Activated CD4-positive, alpha-beta T cell treated with anti-CD3 and anti-CD28 coated beads for 36 hours (primary cell): ENCODE measurements at regions not wholly inside any gene's neighbourhood (a gene's known extent, or its start where the extent isn't known, plus 50 kb on each side); places are given as distances from the start of the nearest gene placed in this dataset.

ENCODE experiments used
- ATAC-seq: fragments of 200-7000 bp; cut with Tn5 transposase; one replicate; pipeline ENCODE4 v1.10.0; 2021; ENCODE audit warnings: mild to moderate bottlenecking, moderate library complexity
- CTCF ChIA-PET: fragments of 350-600 bp; sonication (Branson Sonifier 250); formaldehyde crosslinking; loops from one replicate; lab custom pipeline; 2021; ENCODE audit warnings: antibody characterized with exemption; lab: Charles Lee
- POLR2A ChIA-PET: fragments of 350-600 bp; sonication (Branson Sonifier 250); formaldehyde crosslinking; loops from one replicate; lab custom pipeline; 2021; ENCODE audit warnings: antibody characterized with exemption, inconsistent platforms; lab: Charles Lee
- DNase-seq: peaks from one replicate; pipeline ENCODE4 v3.0.0-alpha.2; 2020
- H3K27ac Mint-ChIP-seq: one replicate; pipeline ENCODE4 v1.8.0; 2021; ENCODE audit warnings: mixed read lengths
- H3K27me3 Mint-ChIP-seq: one replicate; pipeline ENCODE4 v1.8.0; 2021; ENCODE audit warnings: mixed read lengths
- H3K36me3 Mint-ChIP-seq: one replicate; pipeline ENCODE4 v1.8.0; 2021; ENCODE audit warnings: low read depth, mixed read lengths
- H3K4me1 Mint-ChIP-seq: one replicate; pipeline ENCODE4 v1.8.0; 2021; ENCODE audit warnings: mixed read lengths
- H3K4me3 Mint-ChIP-seq: one replicate; pipeline ENCODE4 v1.8.0; 2021; ENCODE audit warnings: mild to moderate bottlenecking, moderate library complexity, mixed read lengths
- H3K9me3 Mint-ChIP-seq: one replicate; pipeline ENCODE4 v1.8.0; 2021; ENCODE audit warnings: low read depth, mixed read lengths
- intact Hi-C, 2 experiments: fragments of 100-400 bp; cut with DNase I in 1 of 2; cut with micrococcal nuclease in 1 of 2; formaldehyde crosslinking; loops; one replicate each; pipeline versions ENCODE4 v1.14.2 to v1.15.1; 2022 to 2024; cut with DNase I, micrococcal nuclease

- Mint-ChIP-seq H3K4me3 (no peak overlapping the region), H3K4me1 (no peaks in the 10 kb centered on the region), H3K27ac (no peak overlapping the region), H3K9me3 (no peaks in the 10 kb centered on the region), H3K36me3 (no peaks in the 10 kb centered on the region), H3K27me3 (no peaks in the 10 kb centered on the region)
- ATAC-seq: no peak
- DNase-seq: no peak
- ChIA-PET CTCF (no interaction called here), POLR2A (no interaction called here)
- intact Hi-C loops: no loop called here
Observed at GRCh38 chr4:165758086-165758485, 115.0 kb upstream of the TLL1 start.

- Mint-ChIP-seq H3K4me1 (no peaks in the 10 kb centered on the region), H3K4me3 (no peak overlapping the region), H3K9me3 (no peaks in the 10 kb centered on the region), H3K27ac (no peak overlapping the region), H3K27me3 (no peaks in the 10 kb centered on the region), H3K36me3 (no peaks in the 10 kb centered on the region)
- POLR2A ChIA-PET: no interaction called here
- CTCF ChIA-PET: no interaction called here
- DNase-seq (no peak), ATAC-seq (no peak)
- intact Hi-C loops: no loop called here
Observed at GRCh38 chr4:165760182-165760581, 112.9 kb upstream of the TLL1 start.

GRCh38 chr4:165761963-165762362 is 111.1 kb upstream of the TLL1 start:
- ChIA-PET POLR2A (no interaction called here), CTCF (no interaction called here)
- Mint-ChIP-seq H3K27ac (no peak overlapping the region), H3K36me3 (no peaks in the 10 kb centered on the region), H3K27me3 (no peaks in the 10 kb centered on the region), H3K4me3 (no peak overlapping the region), H3K9me3 (no peaks in the 10 kb centered on the region), H3K4me1 (no peaks in the 10 kb centered on the region)
- ATAC-seq: no peak
- intact Hi-C loops: no loop called here
- no peak for DNase-seq

DNA sequence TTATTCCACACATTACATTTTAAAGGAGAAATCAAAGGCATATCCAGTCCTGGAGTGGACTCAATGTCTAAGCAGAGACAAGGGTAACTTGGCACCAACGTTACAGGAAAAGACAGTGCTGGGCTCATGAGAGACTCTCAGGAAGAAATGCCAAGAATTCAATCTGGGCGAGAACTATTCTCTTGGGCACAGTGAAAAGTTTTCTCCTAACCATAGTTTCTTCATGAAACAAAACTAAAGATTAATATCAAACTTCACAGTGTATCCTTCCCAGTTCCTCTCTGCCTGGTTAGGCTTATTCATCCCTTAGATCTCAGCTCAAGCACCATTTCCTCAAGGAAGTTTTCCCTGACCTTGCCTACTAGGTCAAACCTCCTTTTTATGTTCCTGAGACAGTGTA is 109.4 kb upstream of the TLL1 start:
- ChIA-PET POLR2A (no interaction called here), CTCF (no interaction called here)
- Mint-ChIP-seq H3K27ac (no peak overlapping the region), H3K27me3 (no peaks in the 10 kb centered on the region), H3K9me3 (no peaks in the 10 kb centered on the region), H3K4me3 (no peak overlapping the region), H3K4me1 (no peaks in the 10 kb centered on the region), H3K36me3 (no peaks in the 10 kb centered on the region)
- DNase-seq (no peak), ATAC-seq (no peak)
- intact Hi-C loops: no loop called here

DNA sequence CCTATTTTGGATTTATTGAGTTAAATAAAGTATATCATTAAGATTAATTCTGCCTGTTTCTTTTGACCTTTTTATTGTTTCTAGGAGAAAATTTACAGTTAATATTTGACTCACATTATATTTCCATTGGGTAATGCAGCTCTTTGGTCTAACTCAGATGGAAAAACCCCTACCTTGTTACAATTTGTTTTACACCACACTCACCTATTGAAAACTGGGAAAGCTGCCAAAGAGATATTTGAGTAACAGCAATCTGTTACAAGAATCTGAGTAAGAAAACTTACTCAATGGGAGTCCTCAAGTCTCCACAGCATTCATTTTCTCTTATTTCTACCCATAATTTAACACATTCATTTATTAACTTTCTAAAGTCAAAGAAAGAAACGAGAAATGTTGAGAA is 108.0 kb upstream of the TLL1 start:
- Mint-ChIP-seq H3K9me3 (no peaks in the 10 kb centered on the region), H3K27ac (no peak overlapping the region), H3K4me3 (no peak overlapping the region), H3K36me3 (no peaks in the 10 kb centered on the region), H3K27me3 (no peaks in the 10 kb centered on the region), H3K4me1 (no peaks in the 10 kb centered on the region)
- no peak for ATAC-seq
- ChIA-PET CTCF (no interaction called here), POLR2A (no interaction called here)
- DNase-seq: no peak
- intact Hi-C loops: no loop called here

DNA sequence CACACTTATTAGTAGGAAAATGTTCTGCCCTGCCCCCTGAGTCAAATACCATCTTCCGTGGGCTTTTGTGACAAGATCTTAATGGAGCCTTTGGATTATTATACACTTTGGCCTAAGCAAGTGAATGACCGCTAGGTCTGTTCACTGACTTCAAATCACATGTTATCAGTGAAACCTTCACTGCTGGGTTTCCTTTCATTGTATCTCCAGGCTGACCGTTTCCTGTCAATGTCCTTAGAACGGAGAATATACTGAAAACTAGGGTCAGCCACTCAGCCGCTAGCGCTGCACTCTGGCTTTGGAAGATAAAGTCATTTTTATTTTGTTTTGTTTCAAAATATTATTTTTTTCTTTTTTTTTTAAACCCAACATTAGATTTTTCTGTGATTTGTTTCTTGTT is 107.0 kb upstream of the TLL1 start:
- ATAC-seq: no peak
- Mint-ChIP-seq H3K4me1 (no peaks in the 10 kb centered on the region), H3K36me3 (no peaks in the 10 kb centered on the region), H3K27ac (no peak overlapping the region), H3K4me3 (no peak overlapping the region), H3K9me3 (no peaks in the 10 kb centered on the region), H3K27me3 (no peaks in the 10 kb centered on the region)
- DNase-seq: no peak
- ChIA-PET CTCF (interaction anchor here (0.6 kb wide), 1 partner anchor 176 kb away, joined by 3 read pairs; no protein-coding TSS in a partner anchor), POLR2A (no interaction called here)
- intact Hi-C loops: no loop called here

- H3K4me3 Mint-ChIP-seq: no peak overlapping the region
- ChIA-PET POLR2A (no interaction called here), CTCF (interaction anchor here (0.6 kb wide), 2 partner anchors 17 to 177 kb away, joined by 3 read pairs; no protein-coding TSS in a partner anchor)
- intact Hi-C loops: no loop called here
- ATAC-seq (no peak), DNase-seq (no peak)
- H3K4me1 Mint-ChIP-seq: no peaks in the 10 kb centered on the region
- no peaks in the 10 kb centered on the region for H3K9me3 Mint-ChIP-seq
- H3K36me3 Mint-ChIP-seq: no peaks in the 10 kb centered on the region
- H3K27ac Mint-ChIP-seq: no peak overlapping the region
- H3K27me3 Mint-ChIP-seq: no peaks in the 10 kb centered on the region
Observed at GRCh38 chr4:165766976-165767375, 106.1 kb upstream of the TLL1 start.

GRCh38 chr4:165767671-165768070 is 105.4 kb upstream of the TLL1 start:
- Mint-ChIP-seq H3K4me3 (no peak overlapping the region), H3K36me3 (no peaks in the 10 kb centered on the region), H3K27me3 (no peaks in the 10 kb centered on the region), H3K27ac (no peak overlapping the region), H3K9me3 (no peaks in the 10 kb centered on the region), H3K4me1 (no peaks in the 10 kb centered on the region)
- ATAC-seq (no peak), DNase-seq (no peak)
- ChIA-PET POLR2A (no interaction called here), CTCF (no interaction called here)
- intact Hi-C loops: no loop called here

DNA sequence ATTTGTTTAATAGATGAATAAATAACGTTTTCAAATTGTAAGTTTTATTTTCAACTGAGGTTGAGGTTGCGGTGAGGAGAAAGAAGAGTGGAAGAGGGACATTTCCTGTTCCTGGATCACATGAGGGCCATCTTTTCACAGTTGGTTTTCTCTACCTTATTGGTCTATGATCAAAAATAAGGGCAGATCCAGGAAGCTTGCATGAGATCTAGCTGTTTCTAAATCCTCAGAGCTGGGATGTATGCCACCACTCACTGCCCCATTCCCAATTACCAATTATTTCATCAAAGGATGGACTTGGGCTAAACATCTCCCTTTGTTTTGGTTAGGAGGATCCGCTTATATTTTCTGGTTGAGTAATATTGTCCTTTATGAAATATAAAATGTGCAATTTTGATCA is 104.8 kb upstream of the TLL1 start:
- POLR2A ChIA-PET: no interaction called here
- Mint-ChIP-seq H3K27ac (no peak overlapping the region), H3K4me1 (no peaks in the 10 kb centered on the region), H3K9me3 (no peaks in the 10 kb centered on the region), H3K27me3 (no peaks in the 10 kb centered on the region), H3K4me3 (no peak overlapping the region), H3K36me3 (no peaks in the 10 kb centered on the region)
- DNase-seq (no peak), ATAC-seq (no peak)
- CTCF ChIA-PET: interaction anchor here (0.7 kb wide), 1 partner anchor 11 kb away, joined by 3 read pairs; no protein-coding TSS in a partner anchor
- intact Hi-C loops: no loop called here

GRCh38 chr4:165774326-165774725 is 98.7 kb upstream of the TLL1 start:
- ATAC-seq (no peak), DNase-seq (no peak)
- no peaks in the 10 kb centered on the region for H3K27me3 Mint-ChIP-seq
- H3K4me3 Mint-ChIP-seq: no peak overlapping the region
- H3K27ac Mint-ChIP-seq: no peak overlapping the region
- no peaks in the 10 kb centered on the region for H3K36me3 Mint-ChIP-seq
- H3K4me1 Mint-ChIP-seq: no peaks in the 10 kb centered on the region
- CTCF ChIA-PET: no interaction called here
- POLR2A ChIA-PET: no interaction called here
- H3K9me3 Mint-ChIP-seq: peaks cover 5% of the 10 kb centered on the region
- intact Hi-C loops: no loop called here

DNA sequence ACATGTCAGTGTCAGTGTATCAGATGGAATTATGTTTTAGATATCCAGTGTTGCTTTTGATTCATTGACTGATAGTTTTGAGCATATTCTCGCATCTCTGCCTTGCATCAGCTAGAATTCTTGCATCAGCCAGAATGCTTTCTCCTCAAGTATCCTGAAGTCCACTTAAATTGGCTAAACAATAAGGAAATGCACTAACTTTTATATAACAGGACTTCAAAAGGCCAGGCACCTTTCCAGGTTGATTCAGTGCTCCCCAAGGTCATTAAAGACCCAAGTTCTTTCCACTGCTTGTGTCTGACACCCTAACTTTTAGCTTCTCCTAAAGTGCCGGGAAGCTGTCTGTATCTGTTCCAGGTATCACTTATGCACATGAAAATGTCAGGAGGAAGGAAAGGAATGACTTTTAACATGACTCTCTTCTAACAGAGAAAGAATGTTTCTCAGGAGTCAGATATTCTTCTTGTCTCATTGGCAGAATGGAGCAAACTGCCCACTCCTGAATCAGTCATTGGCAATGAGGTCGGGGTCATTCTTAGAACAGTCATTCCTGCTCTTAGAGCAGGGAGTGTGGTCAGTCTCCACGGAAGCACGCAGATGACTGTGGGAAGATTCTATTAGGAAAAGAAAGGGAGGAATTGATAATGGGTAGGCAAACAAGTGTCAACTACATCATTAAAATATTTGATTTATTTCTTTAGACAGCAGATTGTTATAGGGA is 92.9 kb upstream of the TLL1 start:
- no peaks in the 10 kb centered on the region for H3K4me1 Mint-ChIP-seq
- ATAC-seq (no peak), DNase-seq (no peak)
- no peak overlapping the region for H3K27ac Mint-ChIP-seq
- H3K4me3 Mint-ChIP-seq: no peak overlapping the region
- H3K36me3 Mint-ChIP-seq: no peaks in the 10 kb centered on the region
- no peaks in the 10 kb centered on the region for H3K27me3 Mint-ChIP-seq
- intact Hi-C loops: no loop called here
- POLR2A ChIA-PET: no interaction called here
- H3K9me3 Mint-ChIP-seq: peaks cover 5% of the 10 kb centered on the region
- CTCF ChIA-PET: no interaction called here

- Mint-ChIP-seq H3K4me1 (no peaks in the 10 kb centered on the region), H3K36me3 (no peaks in the 10 kb centered on the region), H3K4me3 (no peak overlapping the region), H3K27me3 (no peaks in the 10 kb centered on the region), H3K9me3 (peaks cover 5% of the 10 kb centered on the region), H3K27ac (no peak overlapping the region)
- DNase-seq (no peak), ATAC-seq (no peak)
- intact Hi-C loops: no loop called here
- CTCF ChIA-PET: no interaction called here
- POLR2A ChIA-PET: no interaction called here
Observed at GRCh38 chr4:165780735-165781134, 92.3 kb upstream of the TLL1 start.
